RWPE1 (cell line): ENCODE measurements at regions not wholly inside any gene's neighbourhood (a gene's known extent, or its start where the extent isn't known, plus 50 kb on each side); places are given as distances from the start of the nearest gene placed in this dataset.

Experiments
- CTCF ChIA-PET: fragments of 350-600 bp; sonication (Branson Sonifier 250); formaldehyde crosslinking; extraction: SDS; loops from one replicate; lab custom pipeline; 2021; lab: Yijun Ruan, JAX
- POLR2A ChIA-PET: fragments of 400-600 bp; formaldehyde crosslinking; extraction: SDS; loops from one replicate; lab custom pipeline; 2020; ENCODE audit warnings: antibody characterized with exemption; ENCODE audit not compliant: low non-redundant PET; lab: Yijun Ruan, JAX
- DNase-seq: peaks from one replicate; pipeline ENCODE4 v3.0.0; 2012; ENCODE audit warnings: low spot score
- H3K27ac ChIP-seq: fragments of 450-650 bp; 2 replicates; pipeline ENCODE4 v1.5.1; 2017
- CTCF ChIP-seq: fragments of 450-650 bp; conservative IDR thresholded peaks from 2 replicates; pipeline ENCODE4 v1.5.1; 2017; ENCODE audit warnings: low read depth, mild to moderate bottlenecking

- TF ChIP-seq CTCF = no peak
- POLR2A ChIA-PET = no interaction called here
Observed at GRCh38 chrX:20715176-20715575, 448.5 kb upstream of the RPS6KA3 start.

GRCh38 chrX:20712811-20713210 is 446.1 kb upstream of the RPS6KA3 start:
- H3K27ac ChIP-seq = no peak overlapping the region
- POLR2A ChIA-PET = no interaction called here
- CTCF ChIA-PET = no interaction called here
- no peak for TF ChIP-seq CTCF
- no peak for DNase-seq

More at GRCh38 chrX:20715176-20715575, 448.5 kb upstream of the RPS6KA3 start:
- H3K27ac ChIP-seq = no peak overlapping the region
- CTCF ChIA-PET = no interaction called here
- DNase-seq = no peak

DNA sequence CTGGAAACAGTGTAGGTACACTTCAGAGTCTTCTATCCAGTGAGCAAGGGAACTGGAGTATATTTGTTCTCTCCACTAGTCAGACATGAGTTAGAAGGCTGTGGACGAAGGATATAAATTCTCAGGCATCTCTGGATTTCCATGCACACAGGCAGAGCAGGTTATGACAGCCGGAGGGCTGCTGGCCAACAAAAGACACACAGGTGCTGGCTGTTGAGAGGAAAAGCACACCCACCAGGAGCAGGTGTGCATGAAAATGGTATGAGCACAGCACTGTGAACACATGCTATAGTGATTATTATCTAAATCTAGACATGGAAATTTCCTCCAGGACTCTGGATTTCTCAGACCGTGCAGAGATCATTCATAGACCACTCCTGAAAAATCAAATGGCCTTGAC is 444.7 kb upstream of the RPS6KA3 start:
- DNase-seq = no peak
- POLR2A ChIA-PET = no interaction called here
- no peak overlapping the region for H3K27ac ChIP-seq
- CTCF ChIA-PET = no interaction called here
- no peak for TF ChIP-seq CTCF

- DNase-seq = no peak
- ChIA-PET CTCF (no interaction called here), POLR2A (no interaction called here)
- TF ChIP-seq CTCF = no peak
- no peak overlapping the region for H3K27ac ChIP-seq
Observed at GRCh38 chrX:20693078-20693477, 426.4 kb upstream of the RPS6KA3 start.

GRCh38 chrX:20686256-20686655 is 419.5 kb upstream of the RPS6KA3 start:
- no peak for TF ChIP-seq CTCF
- ChIA-PET CTCF (no interaction called here), POLR2A (no interaction called here)
- H3K27ac ChIP-seq = no peak overlapping the region
- DNase-seq = no peak

GRCh38 chrX:20685652-20686051 is 418.9 kb upstream of the RPS6KA3 start:
- DNase-seq = no peak
- H3K27ac ChIP-seq = no peak overlapping the region
- ChIA-PET CTCF (no interaction called here), POLR2A (no interaction called here)
- TF ChIP-seq CTCF = no peak

GRCh38 chrX:20681683-20682082 is 415.0 kb upstream of the RPS6KA3 start:
- ChIA-PET CTCF (no interaction called here), POLR2A (no interaction called here)
- H3K27ac ChIP-seq = no peak overlapping the region
- no peak for DNase-seq
- TF ChIP-seq CTCF = no peak
